Pancreas (tissue), 10 donors: ENCODE measurements at regions not wholly inside any gene's neighbourhood (a gene's known extent, or its start where the extent isn't known, plus 50 kb on each side); places are given as distances from the start of the nearest gene placed in this dataset.

Experiments used
- ATAC-seq, 4 donors: fragments of 200-7000 bp; cut with Tn5 transposase; one replicate each; pipeline versions ENCODE4 v1.8.0 to v1.9.1; 2020; ENCODE audit warnings: mild to moderate bottlenecking in 4 of 4, moderate library complexity in 4 of 4
- DNase-seq, 6 donors: peaks; one replicate each; pipeline ENCODE4 v3.0.0-alpha.2; 2020
- FAIRE-seq: peaks from 2 replicates; lab custom pipeline; 2012; peaks lifted over from hg19 to GRCh38; lab: Jason Lieb, UNC
- H3K27ac ChIP-seq, 4 donors: fragments of 200-600 bp; sonication (generic); 1 replicate in 3 of 4; 2 replicates in 1 of 4; pipeline versions ENCODE4 v1.5.0 to v1.8.0; 2020
- H3K27me3 ChIP-seq, 4 donors: fragments of 200-600 bp; one replicate each; pipeline ENCODE4 v1.8.0; 2021
- H3K36me3 ChIP-seq, 3 donors: fragments of 200-600 bp; sonication (generic) in 1 of 3; one replicate each; pipeline versions ENCODE4 v1.5.0 to v1.8.0; 2020 to 2021
- H3K4me1 ChIP-seq, 3 donors: fragments of 200-600 bp; one replicate each; pipeline ENCODE4 v1.8.0; 2021
- H3K4me3 ChIP-seq, 4 donors: fragments of 200-600 bp; sonication (generic) in 2 of 4; one replicate each; pipeline versions ENCODE4 v1.5.0 to v1.8.0; 2020 to 2021
- H3K9me3 ChIP-seq, 4 donors: fragments of 200-600 bp; one replicate each; pipeline ENCODE4 v1.8.0; 2021
- WGBS, 2 donors: extraction: QIAGEN DNeasy Blood & Tissue Kit; methylation state at CpG; one replicate each; pipeline ENCODE4 v1.1.7; 2013; 5-methylcytosine and 5-hydroxymethylcytosine counted together
- intact Hi-C, 3 donors: fragments of 100-400 bp; cut with DNase I; formaldehyde crosslinking; loops; one replicate each; pipeline versions ENCODE4 v1.11.1 to v1.14.2; 2022
- TF ChIP-seq, protein P1 (sequence below), 4 donors: fragments of 200-600 bp; sonication (generic) in 3 of 4; IDR thresholded peaks; one replicate each; pipeline versions ENCODE4 v1.5.0 to v1.8.0; 2021; ENCODE audit warnings: antibody characterized with exemption in 4 of 4
- donor health status: healthy with polysubstance abuse.
- donor health status: DM: no; HTN: no; CAD: no; lungs with moderate emphysema.
- donor health status: DM: no; HTN: no; CAD: no.
- donor health status: control.
- donor health status: control.
- donor health status: Bipolar disorder and iron deficiency.
- donor health status: DM: yes; HTN: yes; CAD: no.
- donor health status: DM: no; HTN: no; CAD: no.
- donor health status: DM: no; HTN: no; CAD: no.
- donor health status: DM: yes; HTN: yes; CAD: no.

DNA sequence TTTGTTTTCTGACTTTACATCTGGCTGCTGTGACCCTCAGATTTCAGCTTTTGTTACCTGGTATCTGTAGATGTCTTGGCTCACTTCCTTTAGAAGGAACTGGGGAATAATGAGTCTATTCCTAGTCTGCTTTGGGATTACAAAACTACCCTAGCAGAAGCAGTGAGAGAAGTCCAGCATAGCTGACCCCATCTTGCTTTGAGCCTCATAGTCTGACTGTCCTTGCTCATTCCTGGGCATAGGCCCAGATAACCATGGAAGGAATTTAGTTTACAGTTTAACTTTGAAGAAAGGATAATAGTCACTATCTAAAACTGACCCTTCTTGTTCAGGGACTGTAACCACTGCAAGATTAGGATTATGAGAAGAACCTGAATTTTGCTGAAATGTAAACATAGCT, 163.0 kb upstream of the HNMT start:
- ATAC-seq (peak in 1 of 4 donors; percentile 49), FAIRE-seq (no peak), DNase-seq (no peak)
- H3K4me1 ChIP-seq: no peaks in the 10 kb centered on the region
- no peaks in the 10 kb centered on the region for H3K36me3 ChIP-seq
- TF ChIP-seq, protein P1, sequence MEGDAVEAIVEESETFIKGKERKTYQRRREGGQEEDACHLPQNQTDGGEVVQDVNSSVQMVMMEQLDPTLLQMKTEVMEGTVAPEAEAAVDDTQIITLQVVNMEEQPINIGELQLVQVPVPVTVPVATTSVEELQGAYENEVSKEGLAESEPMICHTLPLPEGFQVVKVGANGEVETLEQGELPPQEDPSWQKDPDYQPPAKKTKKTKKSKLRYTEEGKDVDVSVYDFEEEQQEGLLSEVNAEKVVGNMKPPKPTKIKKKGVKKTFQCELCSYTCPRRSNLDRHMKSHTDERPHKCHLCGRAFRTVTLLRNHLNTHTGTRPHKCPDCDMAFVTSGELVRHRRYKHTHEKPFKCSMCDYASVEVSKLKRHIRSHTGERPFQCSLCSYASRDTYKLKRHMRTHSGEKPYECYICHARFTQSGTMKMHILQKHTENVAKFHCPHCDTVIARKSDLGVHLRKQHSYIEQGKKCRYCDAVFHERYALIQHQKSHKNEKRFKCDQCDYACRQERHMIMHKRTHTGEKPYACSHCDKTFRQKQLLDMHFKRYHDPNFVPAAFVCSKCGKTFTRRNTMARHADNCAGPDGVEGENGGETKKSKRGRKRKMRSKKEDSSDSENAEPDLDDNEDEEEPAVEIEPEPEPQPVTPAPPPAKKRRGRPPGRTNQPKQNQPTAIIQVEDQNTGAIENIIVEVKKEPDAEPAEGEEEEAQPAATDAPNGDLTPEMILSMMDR (IDR thresholded peaks at IDR 0.05): no peak
- no peaks in the 10 kb centered on the region for H3K27me3 ChIP-seq
- no peaks in the 10 kb centered on the region for H3K9me3 ChIP-seq
- H3K4me3 ChIP-seq: no peak overlapping the region
- H3K27ac ChIP-seq: no peak overlapping the region
- intact Hi-C loops: no loop called here

DNA sequence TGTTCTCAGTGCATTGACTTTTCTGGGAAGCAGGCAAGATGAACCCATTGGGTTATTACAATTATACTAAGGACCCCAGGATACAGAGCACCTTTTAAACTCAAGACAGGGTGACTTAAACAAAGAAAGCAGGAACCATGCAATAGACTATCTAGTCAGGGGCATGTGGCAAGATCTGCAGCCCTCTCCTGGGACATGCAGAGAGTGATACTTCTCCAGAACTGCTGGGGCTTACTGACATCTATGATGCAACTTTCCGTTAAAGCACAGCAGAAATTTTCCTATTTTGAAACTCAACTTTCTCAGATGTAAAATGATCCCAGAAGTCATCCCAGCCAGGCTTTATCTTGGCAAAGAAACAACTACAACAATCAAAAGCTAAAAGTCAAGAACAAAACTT, 162.2 kb upstream of the HNMT start:
- H3K4me1 ChIP-seq: no peaks in the 10 kb centered on the region
- no peaks in the 10 kb centered on the region for H3K9me3 ChIP-seq
- intact Hi-C loops: no loop called here
- DNase-seq (no peak), FAIRE-seq (no peak), ATAC-seq (peak in 1 of 4 donors; percentile 62)
- TF ChIP-seq, protein P1 (IDR thresholded peaks at IDR 0.05): no peak
- H3K36me3 ChIP-seq: no peaks in the 10 kb centered on the region
- H3K27me3 ChIP-seq: no peaks in the 10 kb centered on the region
- no peak overlapping the region for H3K27ac ChIP-seq
- no peak overlapping the region for H3K4me3 ChIP-seq
- 74 to 100% methylated on average over 1 of the region's 1 CpG for WGBS, 2 donors

DNA sequence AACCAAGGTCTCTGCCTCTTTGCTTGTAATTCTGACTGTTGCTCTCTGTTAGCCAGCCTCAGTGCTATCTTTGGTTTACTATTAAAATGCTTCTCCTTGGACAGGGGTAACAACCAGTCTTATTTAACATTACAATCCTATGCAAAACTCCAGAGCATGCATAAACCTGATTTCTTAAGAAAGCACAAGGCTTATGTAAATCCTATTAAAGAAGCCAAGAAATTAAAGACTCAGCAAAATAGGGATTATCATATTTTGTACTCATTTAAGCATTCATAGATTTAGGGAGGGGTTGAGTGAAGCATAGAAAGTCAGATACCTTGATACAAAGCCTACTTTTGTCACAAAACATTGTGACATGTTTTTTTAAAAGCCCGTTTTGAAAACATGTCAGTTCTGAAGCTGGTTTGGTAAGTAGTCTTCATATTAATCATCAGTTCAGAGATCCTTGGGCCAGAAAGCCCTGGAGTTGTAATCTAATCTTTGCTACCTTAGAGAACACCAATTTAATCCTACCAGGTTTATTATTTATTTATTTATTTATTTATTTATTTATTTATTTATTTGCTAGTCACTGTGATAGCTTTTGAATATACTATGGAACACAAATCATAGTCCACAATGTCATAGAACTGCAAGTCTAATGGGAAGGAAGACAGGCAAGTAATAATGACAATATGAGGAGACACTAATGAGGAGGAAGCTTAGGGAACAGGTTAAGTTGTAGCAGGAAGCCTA, 158.0 kb upstream of the HNMT start:
- FAIRE-seq: no peak
- TF ChIP-seq, protein P1 (IDR thresholded peaks at IDR 0.05): no peak
- 0 to 23% methylated on average over 1 of the region's 1 CpG for WGBS, 2 donors
- intact Hi-C loops: no loop called here
- Histone ChIP-seq H3K36me3 (no peaks in the 10 kb centered on the region), H3K27me3 (no peaks in the 10 kb centered on the region), H3K4me3 (no peak overlapping the region), H3K27ac (no peak overlapping the region), H3K9me3 (no peaks in the 10 kb centered on the region), H3K4me1 (no peaks in the 10 kb centered on the region)
- no peak for ATAC-seq
- no peak for DNase-seq

DNA sequence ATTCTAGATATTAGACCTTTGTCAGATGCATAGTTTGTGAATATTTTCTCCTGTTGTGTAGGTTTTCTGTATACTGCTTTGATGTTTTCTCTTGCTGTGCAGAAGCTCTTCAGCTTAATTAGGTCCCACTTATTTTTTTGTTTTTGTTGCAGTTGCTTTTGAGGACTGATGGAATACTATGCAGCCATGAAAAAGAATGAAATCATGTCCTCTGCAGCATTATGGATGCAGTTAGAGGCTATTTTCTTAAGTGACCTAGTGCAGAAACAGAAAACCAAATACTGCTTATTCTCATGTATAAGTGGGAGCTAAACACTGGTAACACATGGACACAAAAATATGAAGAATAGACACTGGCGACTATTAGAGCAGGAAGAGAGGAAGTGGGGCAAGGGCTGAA, 155.0 kb upstream of the HNMT start:
- H3K4me1 ChIP-seq: no peaks in the 10 kb centered on the region
- no peaks in the 10 kb centered on the region for H3K9me3 ChIP-seq

DNA sequence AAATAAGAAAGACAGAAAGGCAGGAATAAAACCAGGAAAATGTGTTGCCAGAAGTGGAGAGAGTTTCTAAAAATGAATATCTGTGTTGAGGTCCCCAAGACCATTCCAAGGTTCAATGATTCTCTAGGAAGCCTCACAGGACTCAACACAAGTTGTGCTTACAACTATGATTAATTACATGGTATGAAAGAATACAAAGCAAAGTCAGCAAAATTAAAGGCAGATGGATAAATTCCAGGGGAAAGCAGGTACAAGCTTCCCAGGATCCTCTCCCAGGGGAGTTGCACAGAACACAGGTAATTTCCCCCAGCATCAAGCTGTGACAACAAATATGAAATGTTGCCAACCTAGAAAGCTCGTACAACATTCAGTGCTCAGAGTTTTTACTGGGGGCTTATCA, 154.4 kb upstream of the HNMT start:
- no peaks in the 10 kb centered on the region for H3K4me1 ChIP-seq
- no peaks in the 10 kb centered on the region for H3K9me3 ChIP-seq
- TF ChIP-seq, protein P1 (IDR thresholded peaks at IDR 0.05): no peak
- no peak overlapping the region for H3K4me3 ChIP-seq
- DNase-seq: no peak
- intact Hi-C loops: no loop called here
- whole genome bisulfite sequencing, 2 donors: 30 to 41% methylated on average over 1 of the region's 1 CpG
- no peak for FAIRE-seq
- H3K36me3 ChIP-seq: no peaks in the 10 kb centered on the region
- H3K27me3 ChIP-seq: no peaks in the 10 kb centered on the region
- no peak for ATAC-seq
- H3K27ac ChIP-seq: no peak overlapping the region

More for the DNA sequence above, 155.0 kb upstream of the HNMT start:
- TF ChIP-seq, protein P1 (IDR thresholded peaks at IDR 0.05): no peak
- Histone ChIP-seq H3K36me3 (no peaks in the 10 kb centered on the region), H3K27ac (no peak overlapping the region), H3K27me3 (no peaks in the 10 kb centered on the region), H3K4me3 (no peak overlapping the region)
- intact Hi-C loops: no loop called here
- no peak for ATAC-seq
- DNase-seq: no peak
- 73 to 97% methylated on average over 1 of the region's 1 CpG for WGBS, 2 donors
- no peak for FAIRE-seq
